ENCODE measurements at regions not wholly inside any gene's neighbourhood (a gene's known extent, or its start where the extent isn't known, plus 50 kb on each side); places are given as distances from the start of the nearest gene placed in this dataset.

GRCh38 chr2:128682266-128682665, 363.6 kb upstream of the HS6ST1 start:
- TF ChIP-seq CTCF (conservative IDR thresholded peaks at IDR 0.05; ENCODE audit: low read depth, low read length) (no peak), EZH2 (IDR thresholded peaks at IDR 0.05; ENCODE audit: borderline replicate concordance, low read depth, low read length, poor library complexity, severe bottlenecking) (no peak)

Measured in A673 (cell line).